HL-60 (cell line): ENCODE measurements at regions not wholly inside any gene's neighbourhood (a gene's known extent, or its start where the extent isn't known, plus 50 kb on each side); places are given as distances from the start of the nearest gene placed in this dataset.

Source experiments
- DNase-seq, 2 experiments: peaks; one replicate each; pipeline ENCODE4 v3.0.0-alpha.2; 2010 to 2020; ENCODE audit warnings: low read depth in 1 of 2, low spot score in 1 of 2
- H3K27ac ChIP-seq: fragments of 250-450 bp; sonication (Bioruptor Pico); replicated peaks from 2 replicates; pipeline ENCODE4 v1.5.1; 2020; ENCODE audit warnings: mild to moderate bottlenecking, moderate library complexity
- H3K27me3 ChIP-seq: fragments of 250-450 bp; sonication (Bioruptor Pico); 2 replicates; pipeline ENCODE4 v1.5.1; 2021; ENCODE audit warnings: mild to moderate bottlenecking, moderate library complexity; ENCODE audit not compliant: insufficient read depth, poor library complexity, severe bottlenecking
- H3K4me3 ChIP-seq: replicated peaks from 2 replicates; pipeline ENCODE4 v1.5.1; 2011; ENCODE audit warnings: mild to moderate bottlenecking, control low read depth, low read length; ENCODE audit not compliant: insufficient read depth
- GABPA ChIP-seq: IDR thresholded peaks from 2 replicates; pipeline ENCODE4 v1.6.1; 2012; ENCODE audit warnings: low read depth
- POLR2AphosphoS5 ChIP-seq: IDR thresholded peaks from 2 replicates; pipeline ENCODE4 v1.6.1; 2012; ENCODE audit warnings: low read depth
- SPI1 ChIP-seq: IDR thresholded peaks from 2 replicates; pipeline ENCODE4 v1.6.1; 2012; ENCODE audit warnings: low read depth, mild to moderate bottlenecking, borderline replicate concordance
- TF ChIP-seq, protein P1 (sequence below): IDR thresholded peaks from 2 replicates; pipeline ENCODE4 v1.6.1; 2012; ENCODE audit warnings: low read depth; ENCODE audit not compliant: insufficient replicate concordance
- TF ChIP-seq, protein P2 (sequence below): IDR thresholded peaks from one replicate; pipeline ENCODE4 v1.5.1; 2011; ENCODE audit warnings: low read length, control low read depth, inconsistent platforms; ENCODE audit not compliant: insufficient read depth

DNA sequence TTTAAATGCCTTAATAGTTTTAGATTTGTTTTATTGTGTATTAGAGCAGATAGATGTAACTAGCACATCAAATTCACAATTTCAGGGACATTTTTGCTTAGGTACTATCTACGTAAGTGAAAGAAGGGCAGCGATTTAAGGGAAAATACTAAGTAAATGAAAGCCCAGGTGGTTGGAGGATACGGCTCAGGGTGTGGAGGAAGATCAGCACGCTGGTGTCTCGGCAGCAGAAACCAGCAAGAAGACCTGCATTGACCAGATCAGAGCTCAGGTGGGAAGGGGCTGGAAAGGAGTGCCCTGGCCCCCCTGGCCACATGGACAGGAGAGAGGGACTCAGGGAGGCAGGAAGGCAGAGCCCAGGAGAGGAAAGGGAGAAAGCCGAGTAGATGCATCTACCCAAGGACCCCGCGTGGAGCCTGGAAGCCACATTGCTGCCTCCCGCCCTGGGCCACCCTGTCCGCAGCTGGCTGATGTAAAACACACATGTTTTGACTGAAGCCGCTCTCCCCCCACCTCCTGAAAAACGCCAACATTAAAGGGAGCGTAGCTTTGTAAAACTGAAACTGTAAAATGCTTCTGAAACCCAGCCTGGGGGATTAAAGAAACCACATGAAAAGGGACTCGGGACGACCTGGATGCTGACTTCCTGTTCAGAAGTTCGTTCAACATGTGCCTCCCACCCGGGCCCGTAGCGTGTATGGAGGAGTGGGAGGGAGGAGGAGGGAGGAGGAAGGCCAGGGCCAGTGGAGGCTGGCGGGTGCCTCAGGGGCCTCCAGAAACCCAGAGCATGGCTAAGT is 72.6 kb upstream of the TARDBP start:
- H3K4me3 ChIP-seq, result no peak overlapping the region
- no peak for DNase-seq
- peaks cover 9% of the 10 kb centered on the region for H3K27me3 ChIP-seq
- TF ChIP-seq, protein P1, sequence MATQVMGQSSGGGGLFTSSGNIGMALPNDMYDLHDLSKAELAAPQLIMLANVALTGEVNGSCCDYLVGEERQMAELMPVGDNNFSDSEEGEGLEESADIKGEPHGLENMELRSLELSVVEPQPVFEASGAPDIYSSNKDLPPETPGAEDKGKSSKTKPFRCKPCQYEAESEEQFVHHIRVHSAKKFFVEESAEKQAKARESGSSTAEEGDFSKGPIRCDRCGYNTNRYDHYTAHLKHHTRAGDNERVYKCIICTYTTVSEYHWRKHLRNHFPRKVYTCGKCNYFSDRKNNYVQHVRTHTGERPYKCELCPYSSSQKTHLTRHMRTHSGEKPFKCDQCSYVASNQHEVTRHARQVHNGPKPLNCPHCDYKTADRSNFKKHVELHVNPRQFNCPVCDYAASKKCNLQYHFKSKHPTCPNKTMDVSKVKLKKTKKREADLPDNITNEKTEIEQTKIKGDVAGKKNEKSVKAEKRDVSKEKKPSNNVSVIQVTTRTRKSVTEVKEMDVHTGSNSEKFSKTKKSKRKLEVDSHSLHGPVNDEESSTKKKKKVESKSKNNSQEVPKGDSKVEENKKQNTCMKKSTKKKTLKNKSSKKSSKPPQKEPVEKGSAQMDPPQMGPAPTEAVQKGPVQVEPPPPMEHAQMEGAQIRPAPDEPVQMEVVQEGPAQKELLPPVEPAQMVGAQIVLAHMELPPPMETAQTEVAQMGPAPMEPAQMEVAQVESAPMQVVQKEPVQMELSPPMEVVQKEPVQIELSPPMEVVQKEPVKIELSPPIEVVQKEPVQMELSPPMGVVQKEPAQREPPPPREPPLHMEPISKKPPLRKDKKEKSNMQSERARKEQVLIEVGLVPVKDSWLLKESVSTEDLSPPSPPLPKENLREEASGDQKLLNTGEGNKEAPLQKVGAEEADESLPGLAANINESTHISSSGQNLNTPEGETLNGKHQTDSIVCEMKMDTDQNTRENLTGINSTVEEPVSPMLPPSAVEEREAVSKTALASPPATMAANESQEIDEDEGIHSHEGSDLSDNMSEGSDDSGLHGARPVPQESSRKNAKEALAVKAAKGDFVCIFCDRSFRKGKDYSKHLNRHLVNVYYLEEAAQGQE, result no peak
- no peak for TF ChIP-seq POLR2AphosphoS5
- TF ChIP-seq SPI1, result no peak
- TF ChIP-seq, protein P2, sequence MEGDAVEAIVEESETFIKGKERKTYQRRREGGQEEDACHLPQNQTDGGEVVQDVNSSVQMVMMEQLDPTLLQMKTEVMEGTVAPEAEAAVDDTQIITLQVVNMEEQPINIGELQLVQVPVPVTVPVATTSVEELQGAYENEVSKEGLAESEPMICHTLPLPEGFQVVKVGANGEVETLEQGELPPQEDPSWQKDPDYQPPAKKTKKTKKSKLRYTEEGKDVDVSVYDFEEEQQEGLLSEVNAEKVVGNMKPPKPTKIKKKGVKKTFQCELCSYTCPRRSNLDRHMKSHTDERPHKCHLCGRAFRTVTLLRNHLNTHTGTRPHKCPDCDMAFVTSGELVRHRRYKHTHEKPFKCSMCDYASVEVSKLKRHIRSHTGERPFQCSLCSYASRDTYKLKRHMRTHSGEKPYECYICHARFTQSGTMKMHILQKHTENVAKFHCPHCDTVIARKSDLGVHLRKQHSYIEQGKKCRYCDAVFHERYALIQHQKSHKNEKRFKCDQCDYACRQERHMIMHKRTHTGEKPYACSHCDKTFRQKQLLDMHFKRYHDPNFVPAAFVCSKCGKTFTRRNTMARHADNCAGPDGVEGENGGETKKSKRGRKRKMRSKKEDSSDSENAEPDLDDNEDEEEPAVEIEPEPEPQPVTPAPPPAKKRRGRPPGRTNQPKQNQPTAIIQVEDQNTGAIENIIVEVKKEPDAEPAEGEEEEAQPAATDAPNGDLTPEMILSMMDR, result no peak
- TF ChIP-seq GABPA, result no peak
- no peak overlapping the region for H3K27ac ChIP-seq

DNA sequence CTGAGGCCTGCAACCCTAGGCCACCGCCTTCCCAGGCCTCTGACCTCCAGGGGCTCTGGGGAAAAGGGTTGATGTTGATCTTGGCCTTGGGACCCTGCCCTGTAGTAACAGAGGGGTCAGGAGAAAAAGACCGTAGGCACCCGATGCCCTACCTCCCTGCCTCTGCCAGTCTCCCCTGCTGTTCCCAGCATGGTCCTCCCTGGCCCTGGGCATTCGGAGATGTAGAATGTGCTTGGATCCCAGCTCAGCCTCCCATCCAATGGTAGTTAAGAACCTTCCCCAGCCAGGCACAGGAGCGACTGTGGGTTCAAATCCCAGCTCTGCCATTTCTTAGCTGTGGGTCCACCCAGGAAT is 72.0 kb upstream of the TARDBP start:
- no peak for DNase-seq
- Histone ChIP-seq H3K27ac (no peak overlapping the region), H3K27me3 (peaks cover 9% of the 10 kb centered on the region), H3K4me3 (no peak overlapping the region)
- TF ChIP-seq, protein P2, result no peak
- TF ChIP-seq GABPA (no peak), SPI1 (no peak), POLR2AphosphoS5 (no peak)
- TF ChIP-seq, protein P1, result no peak

DNA sequence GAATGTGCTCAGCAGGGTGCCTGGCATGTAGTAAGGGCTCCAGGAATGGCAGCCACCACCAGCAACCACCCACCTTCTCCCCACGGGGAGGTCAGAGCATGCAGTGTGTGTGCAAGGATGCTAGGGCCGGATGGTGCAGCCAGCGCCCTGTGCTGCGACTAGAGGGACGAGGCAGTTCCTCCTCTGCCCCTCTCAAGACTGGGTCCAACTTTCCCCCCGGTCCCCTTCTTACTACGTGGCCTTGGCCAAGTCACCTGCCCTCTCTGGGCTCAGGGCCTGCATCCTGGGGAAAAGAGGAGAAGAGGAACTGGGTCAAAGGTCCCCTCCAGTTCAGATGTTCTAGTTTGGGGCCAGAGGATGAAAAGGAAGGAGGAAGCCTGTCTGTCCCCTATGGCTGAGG is 71.6 kb upstream of the TARDBP start:
- TF ChIP-seq, protein P2, result no peak
- TF ChIP-seq SPI1 (no peak), GABPA (no peak)
- H3K27ac ChIP-seq, result no peak overlapping the region
- H3K4me3 ChIP-seq, result no peak overlapping the region
- peaks cover 9% of the 10 kb centered on the region for H3K27me3 ChIP-seq
- no peak for DNase-seq
